GM12872 (cell line): ENCODE measurements at regions not wholly inside any gene's neighbourhood (a gene's known extent, or its start where the extent isn't known, plus 50 kb on each side); places are given as distances from the start of the nearest gene placed in this dataset.

Experiments used
- CTCF ChIP-seq: IDR thresholded peaks from 3 replicates; pipeline ENCODE4 v1.5.1; 2011; ENCODE audit warnings: low read depth, mild to moderate bottlenecking, low read length, moderate library complexity; ENCODE audit not compliant: insufficient read depth

- no peak for TF ChIP-seq CTCF
These were observed 1042.1 kb downstream of the TYW1 start for GRCh38 chr7:68038621-68039314.

- TF ChIP-seq CTCF: no peak
These were observed 1044.9 kb downstream of the TYW1 start for GRCh38 chr7:68041554-68041953.

- no peak for TF ChIP-seq CTCF
These were observed 1046.9 kb downstream of the TYW1 start for GRCh38 chr7:68043546-68043945.

GRCh38 chr7:68050627-68051026 lies 1054.0 kb downstream of the TYW1 start:
- no peak for TF ChIP-seq CTCF

GRCh38 chr7:68058014-68058413 lies 1061.4 kb downstream of the TYW1 start:
- no peak for TF ChIP-seq CTCF

- 0 out of 3 replicates have a peak, but pooled peaks have one; percentile 31 for TF ChIP-seq CTCF
These were observed 1066.5 kb downstream of the TYW1 start for GRCh38 chr7:68063171-68063570.

- no peak for TF ChIP-seq CTCF
These were observed 1068.9 kb downstream of the TYW1 start for GRCh38 chr7:68065581-68065980.
